ENCODE measurements at regions not wholly inside any gene's neighbourhood (a gene's known extent, or its start where the extent isn't known, plus 50 kb on each side); places are given as distances from the start of the nearest gene placed in this dataset.

DNA sequence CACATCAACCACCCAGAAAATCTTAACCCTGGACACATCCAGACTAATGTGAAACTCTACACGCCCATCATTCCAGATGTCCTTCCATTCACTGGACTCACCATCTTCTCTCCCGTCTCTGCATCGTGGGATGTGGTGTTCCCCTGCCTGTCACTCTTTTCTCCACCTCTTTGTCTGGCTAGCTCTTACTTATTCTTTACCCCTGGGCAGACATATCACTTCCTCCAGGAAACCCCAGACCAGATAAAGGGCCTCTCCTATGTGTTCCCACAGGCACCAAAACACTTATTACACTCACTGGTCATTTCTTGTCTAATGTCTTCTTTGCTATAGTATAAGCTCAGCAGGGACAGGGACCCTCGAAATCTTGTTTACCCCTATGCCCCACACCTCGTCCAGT lies 109.3 kb upstream of the IPO5 start:
- TF ChIP-seq POLR2A (IDR thresholded peaks at IDR 0.05) = no peak
- TF ChIP-seq, protein P1, sequence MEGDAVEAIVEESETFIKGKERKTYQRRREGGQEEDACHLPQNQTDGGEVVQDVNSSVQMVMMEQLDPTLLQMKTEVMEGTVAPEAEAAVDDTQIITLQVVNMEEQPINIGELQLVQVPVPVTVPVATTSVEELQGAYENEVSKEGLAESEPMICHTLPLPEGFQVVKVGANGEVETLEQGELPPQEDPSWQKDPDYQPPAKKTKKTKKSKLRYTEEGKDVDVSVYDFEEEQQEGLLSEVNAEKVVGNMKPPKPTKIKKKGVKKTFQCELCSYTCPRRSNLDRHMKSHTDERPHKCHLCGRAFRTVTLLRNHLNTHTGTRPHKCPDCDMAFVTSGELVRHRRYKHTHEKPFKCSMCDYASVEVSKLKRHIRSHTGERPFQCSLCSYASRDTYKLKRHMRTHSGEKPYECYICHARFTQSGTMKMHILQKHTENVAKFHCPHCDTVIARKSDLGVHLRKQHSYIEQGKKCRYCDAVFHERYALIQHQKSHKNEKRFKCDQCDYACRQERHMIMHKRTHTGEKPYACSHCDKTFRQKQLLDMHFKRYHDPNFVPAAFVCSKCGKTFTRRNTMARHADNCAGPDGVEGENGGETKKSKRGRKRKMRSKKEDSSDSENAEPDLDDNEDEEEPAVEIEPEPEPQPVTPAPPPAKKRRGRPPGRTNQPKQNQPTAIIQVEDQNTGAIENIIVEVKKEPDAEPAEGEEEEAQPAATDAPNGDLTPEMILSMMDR (IDR thresholded peaks at IDR 0.05) = no peak
